MCF 10A (cell line): ENCODE measurements at regions not wholly inside any gene's neighbourhood (a gene's known extent, or its start where the extent isn't known, plus 50 kb on each side); places are given as distances from the start of the nearest gene placed in this dataset.

Experiments
- BruUV-seq: library from RNA; stranded (reverse); fragments of 400-500 nt; replicated peaks from 2 replicates; lab custom pipeline; 2021; lab: Mats Ljungman, UMichigan
- CTCF ChIA-PET: fragments of 300-600 bp; sonication (Branson Sonifier 250); formaldehyde crosslinking; extraction: SDS; loops from one replicate; lab custom pipeline; 2021; ENCODE audit warnings: antibody characterized with exemption, inconsistent platforms; lab: Yijun Ruan, JAX
- POLR2A ChIA-PET: fragments of 300-600, 350-650 bp; sonication (Branson Sonifier 250); formaldehyde crosslinking; extraction: SDS; loops from one replicate; lab custom pipeline; 2020; ENCODE audit warnings: antibody characterized with exemption, inconsistent platforms; lab: Yijun Ruan, JAX
- DNase-seq: peaks from one replicate; pipeline ENCODE4 v3.0.0-alpha.2; 2018; ENCODE audit not compliant: unreplicated experiment
- H3K27ac Mint-ChIP-seq: one replicate; pipeline ENCODE4 v1.8.0; 2022; ENCODE audit warnings: mild to moderate bottlenecking, low read depth, mixed read lengths; ENCODE audit not compliant: unreplicated experiment
- H3K27me3 Mint-ChIP-seq: one replicate; pipeline ENCODE4 v1.8.0; 2022; ENCODE audit warnings: mixed read lengths; ENCODE audit not compliant: insufficient read depth, unreplicated experiment
- H3K36me3 Mint-ChIP-seq: one replicate; pipeline ENCODE4 v1.8.0; 2022; ENCODE audit warnings: mild to moderate bottlenecking, moderate library complexity, mixed read lengths; ENCODE audit not compliant: insufficient read depth, unreplicated experiment
- H3K4me1 Mint-ChIP-seq: one replicate; pipeline ENCODE4 v1.8.0; 2022; ENCODE audit warnings: mixed read lengths; ENCODE audit not compliant: insufficient read depth, unreplicated experiment
- H3K4me3 Mint-ChIP-seq: one replicate; pipeline ENCODE4 v1.8.0; 2022; ENCODE audit warnings: mild to moderate bottlenecking, moderate library complexity, mixed read lengths; ENCODE audit not compliant: unreplicated experiment
- H3K9me3 Mint-ChIP-seq: one replicate; pipeline ENCODE4 v1.8.0; 2022; ENCODE audit warnings: mixed read lengths; ENCODE audit not compliant: unreplicated experiment
- intact Hi-C: fragments of 100-400 bp; cut with micrococcal nuclease; formaldehyde crosslinking; loops from 2 replicates; pipeline ENCODE4 v1.14.1; 2022
- TF ChIP-seq, protein P1 (sequence below): fragments of 200-600 bp; IDR thresholded peaks from one replicate; pipeline ENCODE4 v1.8.0; 2022; ENCODE audit warnings: antibody characterized with exemption, mild to moderate bottlenecking; ENCODE audit not compliant: unreplicated experiment

- Mint-ChIP-seq H3K9me3 (peaks cover 5% of the 10 kb centered on the region), H3K27me3 (no peaks in the 10 kb centered on the region), H3K4me1 (no peaks in the 10 kb centered on the region), H3K4me3 (no peak overlapping the region), H3K36me3 (peaks cover 4% of the 10 kb centered on the region), H3K27ac (peak overlapping the region; percentile 35)
- DNase-seq: peak; percentile 12
- POLR2A ChIA-PET: interaction anchor here (0.7 kb wide), 1 partner anchor 830 kb away, joined by 4 read pairs; no protein-coding TSS in a partner anchor
- CTCF ChIA-PET: interaction anchor here (0.6 to 1.3 kb wide), 2 partner anchors 9 to 33 kb away, joined by 3 to 6 read pairs; no protein-coding TSS in a partner anchor
- no TSS peak for BruUV-seq
- intact Hi-C loops: no loop called here
- TF ChIP-seq, protein P1, sequence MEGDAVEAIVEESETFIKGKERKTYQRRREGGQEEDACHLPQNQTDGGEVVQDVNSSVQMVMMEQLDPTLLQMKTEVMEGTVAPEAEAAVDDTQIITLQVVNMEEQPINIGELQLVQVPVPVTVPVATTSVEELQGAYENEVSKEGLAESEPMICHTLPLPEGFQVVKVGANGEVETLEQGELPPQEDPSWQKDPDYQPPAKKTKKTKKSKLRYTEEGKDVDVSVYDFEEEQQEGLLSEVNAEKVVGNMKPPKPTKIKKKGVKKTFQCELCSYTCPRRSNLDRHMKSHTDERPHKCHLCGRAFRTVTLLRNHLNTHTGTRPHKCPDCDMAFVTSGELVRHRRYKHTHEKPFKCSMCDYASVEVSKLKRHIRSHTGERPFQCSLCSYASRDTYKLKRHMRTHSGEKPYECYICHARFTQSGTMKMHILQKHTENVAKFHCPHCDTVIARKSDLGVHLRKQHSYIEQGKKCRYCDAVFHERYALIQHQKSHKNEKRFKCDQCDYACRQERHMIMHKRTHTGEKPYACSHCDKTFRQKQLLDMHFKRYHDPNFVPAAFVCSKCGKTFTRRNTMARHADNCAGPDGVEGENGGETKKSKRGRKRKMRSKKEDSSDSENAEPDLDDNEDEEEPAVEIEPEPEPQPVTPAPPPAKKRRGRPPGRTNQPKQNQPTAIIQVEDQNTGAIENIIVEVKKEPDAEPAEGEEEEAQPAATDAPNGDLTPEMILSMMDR: no peak
Measured at GRCh38 chr3:154987846-154988245, 92.3 kb upstream of the MME start.

- no peak for DNase-seq
- TF ChIP-seq, protein P1: no peak
- H3K27ac Mint-ChIP-seq: no peak overlapping the region
- ChIA-PET CTCF (interaction anchor here (1.0 kb wide), 1 partner anchor 10 kb away, joined by 3 read pairs; no protein-coding TSS in a partner anchor), POLR2A (interaction anchor here (1.9 kb wide), 1 partner anchor 10 kb away, joined by 6 read pairs; no protein-coding TSS in a partner anchor)
- H3K9me3 Mint-ChIP-seq: peaks cover 5% of the 10 kb centered on the region
- H3K4me1 Mint-ChIP-seq: no peaks in the 10 kb centered on the region
- H3K4me3 Mint-ChIP-seq: no peak overlapping the region
- intact Hi-C loops: no loop called here
- H3K36me3 Mint-ChIP-seq: no peaks in the 10 kb centered on the region
- BruUV-seq: no TSS peak
- H3K27me3 Mint-ChIP-seq: no peaks in the 10 kb centered on the region
Measured at GRCh38 chr3:154981664-154982063, 98.5 kb upstream of the MME start.

DNA sequence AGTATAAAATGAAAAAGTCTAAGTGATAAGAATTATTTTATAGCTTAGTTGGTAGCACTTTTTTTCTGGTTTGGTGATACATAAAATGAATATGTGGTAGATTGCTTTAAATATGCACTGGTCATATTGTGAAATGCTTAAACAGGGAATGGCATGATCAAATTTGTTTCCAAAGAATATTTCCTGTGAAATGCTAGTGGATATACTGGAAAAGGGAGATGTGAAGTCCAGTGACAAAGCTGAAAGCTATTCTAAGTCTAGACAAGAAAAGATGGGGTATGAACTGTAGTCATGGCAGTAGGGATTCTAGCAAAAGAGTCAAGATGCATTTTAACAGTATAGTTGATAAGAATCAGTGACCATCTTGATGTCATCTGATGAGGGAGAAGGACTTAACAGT lies 98.9 kb upstream of the MME start:
- Mint-ChIP-seq H3K4me1 (no peaks in the 10 kb centered on the region), H3K27ac (no peak overlapping the region), H3K4me3 (no peak overlapping the region), H3K36me3 (no peaks in the 10 kb centered on the region), H3K9me3 (peaks cover 5% of the 10 kb centered on the region), H3K27me3 (no peaks in the 10 kb centered on the region)
- intact Hi-C loops: no loop called here
- TF ChIP-seq, protein P1: no peak
- no TSS peak for BruUV-seq
- ChIA-PET POLR2A (interaction anchor here (1.9 kb wide), 1 partner anchor 10 kb away, joined by 6 read pairs; no protein-coding TSS in a partner anchor), CTCF (interaction anchor here (0.7 to 1.0 kb wide), 2 partner anchors 9 to 66 kb away, joined by 3 read pairs; no protein-coding TSS in a partner anchor)
- no peak for DNase-seq

- Mint-ChIP-seq H3K27ac (no peak overlapping the region), H3K9me3 (peaks cover 5% of the 10 kb centered on the region), H3K4me3 (no peak overlapping the region), H3K27me3 (no peaks in the 10 kb centered on the region), H3K4me1 (peaks cover 6% of the 10 kb centered on the region), H3K36me3 (no peaks in the 10 kb centered on the region)
- TF ChIP-seq, protein P1: no peak
- no peak for DNase-seq
- BruUV-seq: no TSS peak
- POLR2A ChIA-PET: interaction anchor here (0.9 kb wide), 1 partner anchor 37 kb away, joined by 3 read pairs; no protein-coding TSS in a partner anchor
- intact Hi-C loops: no loop called here
- CTCF ChIA-PET: interaction anchor here (0.9 to 1.7 kb wide), 4 partner anchors 9 to 344 kb away, joined by 3 to 6 read pairs (median 4); no protein-coding TSS in a partner anchor
Measured at GRCh38 chr3:154979331-154979730, 100.8 kb upstream of the MME start.
